Right lobe of liver (tissue), 6 donors: ENCODE measurements at regions not wholly inside any gene's neighbourhood (a gene's known extent, or its start where the extent isn't known, plus 50 kb on each side); places are given as distances from the start of the nearest gene placed in this dataset.

Source experiments
- ATAC-seq, 4 donors: fragments of 200-7000 bp; cut with Tn5 transposase; one replicate each; pipeline ENCODE4 v1.9.1; 2020; ENCODE audit warnings: mild to moderate bottlenecking in 4 of 4, moderate library complexity in 4 of 4
- DNase-seq, 3 donors: peaks; one replicate each; pipeline ENCODE4 v3.0.0-alpha.2; 2020
- H3K27ac ChIP-seq, 3 donors: fragments of 200-600 bp; one replicate each; pipeline ENCODE4 v1.8.0; 2022
- H3K27me3 ChIP-seq, 2 donors: fragments of 200-600 bp; one replicate each; pipeline ENCODE4 v1.8.0; 2022
- H3K36me3 ChIP-seq, 4 donors: fragments of 200-600 bp; sonication (generic) in 1 of 4; one replicate each; pipeline versions ENCODE4 v1.5.1 to v1.8.0; 2017 to 2022; ENCODE audit warnings: control low read depth in 1 of 4
- H3K4me1 ChIP-seq, 4 donors: fragments of 200-600 bp; sonication (generic) in 1 of 4; one replicate each; pipeline versions ENCODE4 v1.5.1 to v1.8.0; 2017 to 2022; ENCODE audit warnings: control low read depth in 1 of 4
- H3K4me3 ChIP-seq, 3 donors: fragments of 200-600 bp; one replicate each; pipeline ENCODE4 v1.8.0; 2022
- H3K9me3 ChIP-seq, 4 donors: fragments of 200-600 bp; sonication (generic) in 1 of 4; one replicate each; pipeline versions ENCODE4 v1.5.1 to v1.8.0; 2017 to 2022; ENCODE audit warnings: control low read depth in 1 of 4
- POLR2A ChIP-seq: fragments of 450-650 bp; IDR thresholded peaks from one replicate; pipeline ENCODE4 v1.6.1; 2017; ENCODE audit warnings: antibody characterized with exemption, mild to moderate bottlenecking
- WGBS: methylation state at CpG from one replicate; pipeline ENCODE4 v1.1.6; 2018; ENCODE audit warnings: low coverage, low lambda C conversion rate; ENCODE audit not compliant: insufficient coverage; ENCODE audit errors: missing lambda C conversion rate; 5-methylcytosine and 5-hydroxymethylcytosine counted together
- intact Hi-C, 2 donors: fragments of 100-400 bp; cut with DNase I; formaldehyde crosslinking; loops; one replicate each; pipeline versions ENCODE4 v1.11.2 to v1.14.1; 2022
- TF ChIP-seq, protein P1 (sequence below), 4 donors: fragments of 200-600 bp in 3 of 4; fragments of 450-650 bp in 1 of 4; IDR thresholded peaks; one replicate each; pipeline versions ENCODE4 v1.5.1 to v1.8.0; 2016 to 2022; ENCODE audit warnings: antibody characterized with exemption in 4 of 4, mild to moderate bottlenecking in 2 of 4
- donor health status: DM: no; HTN: yes; CAD: no.
- donor health status: DM: no; HTN: no; CAD: no.
- donor health status: DM: no; HTN: no; CAD: no.
- donor health status: DM: no; HTN: yes; CAD: no.
- donor health status: DM: no; HTN: yes; CAD: no.

- Histone ChIP-seq H3K4me1 (no peaks in the 10 kb centered on the region), H3K27ac (no peak overlapping the region), H3K27me3 (no peaks in the 10 kb centered on the region), H3K9me3 (no peaks in the 10 kb centered on the region), H3K36me3 (no peaks in the 10 kb centered on the region), H3K4me3 (no peak overlapping the region)
- no peak for TF ChIP-seq POLR2A
- TF ChIP-seq, protein P1, sequence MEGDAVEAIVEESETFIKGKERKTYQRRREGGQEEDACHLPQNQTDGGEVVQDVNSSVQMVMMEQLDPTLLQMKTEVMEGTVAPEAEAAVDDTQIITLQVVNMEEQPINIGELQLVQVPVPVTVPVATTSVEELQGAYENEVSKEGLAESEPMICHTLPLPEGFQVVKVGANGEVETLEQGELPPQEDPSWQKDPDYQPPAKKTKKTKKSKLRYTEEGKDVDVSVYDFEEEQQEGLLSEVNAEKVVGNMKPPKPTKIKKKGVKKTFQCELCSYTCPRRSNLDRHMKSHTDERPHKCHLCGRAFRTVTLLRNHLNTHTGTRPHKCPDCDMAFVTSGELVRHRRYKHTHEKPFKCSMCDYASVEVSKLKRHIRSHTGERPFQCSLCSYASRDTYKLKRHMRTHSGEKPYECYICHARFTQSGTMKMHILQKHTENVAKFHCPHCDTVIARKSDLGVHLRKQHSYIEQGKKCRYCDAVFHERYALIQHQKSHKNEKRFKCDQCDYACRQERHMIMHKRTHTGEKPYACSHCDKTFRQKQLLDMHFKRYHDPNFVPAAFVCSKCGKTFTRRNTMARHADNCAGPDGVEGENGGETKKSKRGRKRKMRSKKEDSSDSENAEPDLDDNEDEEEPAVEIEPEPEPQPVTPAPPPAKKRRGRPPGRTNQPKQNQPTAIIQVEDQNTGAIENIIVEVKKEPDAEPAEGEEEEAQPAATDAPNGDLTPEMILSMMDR (IDR thresholded peaks at IDR 0.05) = no peak
- WGBS = 37% methylated on average over 2 of the region's 2 CpGs
- intact Hi-C loops = no loop called here
- ATAC-seq (peak in 2 of 4 donors; percentile 45 to 67), DNase-seq (no peak)
Observed at GRCh38 chr12:74945771-74946198, 263.9 kb downstream of the KCNC2 start.

DNA sequence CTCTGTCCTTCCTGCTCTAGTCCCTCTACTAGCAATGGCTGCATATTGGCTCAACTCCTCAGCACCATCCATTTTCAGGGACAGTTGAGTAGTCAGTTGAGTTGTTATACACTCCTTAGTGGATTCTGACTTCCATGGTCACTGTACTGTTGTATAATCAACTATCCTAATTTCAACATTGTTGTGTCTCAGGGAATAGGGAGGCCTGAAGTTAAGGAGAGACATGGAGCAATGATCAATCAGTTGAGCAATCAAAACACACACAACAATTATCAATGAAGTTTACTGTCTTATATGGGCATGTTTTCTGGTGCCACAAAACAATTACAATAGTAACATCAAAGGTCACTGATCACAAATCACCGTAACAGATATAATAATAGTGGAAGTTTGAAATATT, 255.9 kb downstream of the KCNC2 start:
- WGBS = 42% methylated on average over 1 of the region's 1 CpG
- Histone ChIP-seq H3K4me1 (peaks cover 0 to 9% (median 0%) of the 10 kb centered on the region in 4 donors), H3K4me3 (no peak overlapping the region), H3K27ac (peak overlapping the region in 1 of 3 donors; percentile 2), H3K36me3 (no peaks in the 10 kb centered on the region), H3K9me3 (no peaks in the 10 kb centered on the region), H3K27me3 (no peaks in the 10 kb centered on the region)
- intact Hi-C loops = no loop called here
- peak; percentile 63 to 90 (median 84) for ATAC-seq
- no peak for TF ChIP-seq POLR2A
- TF ChIP-seq, protein P1 (IDR thresholded peaks at IDR 0.05) = no peak
- DNase-seq = no peak

DNA sequence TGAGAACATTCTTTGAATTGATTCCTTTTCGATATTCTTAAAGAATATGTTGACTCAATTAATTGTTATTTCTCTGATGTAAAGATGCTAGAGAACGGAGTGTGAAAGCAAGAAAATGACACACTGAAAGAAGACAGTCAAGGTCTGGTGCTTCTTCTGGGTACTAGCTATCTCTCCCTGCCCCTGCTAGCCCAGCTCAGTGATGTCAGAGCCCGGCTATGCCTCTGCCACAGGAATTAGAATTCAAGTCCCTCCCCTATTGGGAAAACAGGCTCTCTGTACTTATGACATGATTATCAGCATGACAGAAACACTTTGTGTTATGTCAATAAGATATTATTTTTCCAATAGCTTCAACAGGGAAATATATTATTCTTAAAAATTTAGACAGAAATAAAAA, 252.4 kb downstream of the KCNC2 start:
- H3K9me3 ChIP-seq = no peaks in the 10 kb centered on the region
- H3K27me3 ChIP-seq = no peaks in the 10 kb centered on the region
- intact Hi-C loops = no loop called here
- DNase-seq (no peak), ATAC-seq (no peak)
- H3K4me3 ChIP-seq = no peak overlapping the region
- H3K4me1 ChIP-seq = peaks cover 0 to 12% (median 0%) of the 10 kb centered on the region in 4 donors
- WGBS = 90% methylated on average over 3 of the region's 3 CpGs
- no peak overlapping the region for H3K27ac ChIP-seq
- no peak for TF ChIP-seq POLR2A
- TF ChIP-seq, protein P1 (IDR thresholded peaks at IDR 0.05) = no peak
- H3K36me3 ChIP-seq = no peaks in the 10 kb centered on the region

DNA sequence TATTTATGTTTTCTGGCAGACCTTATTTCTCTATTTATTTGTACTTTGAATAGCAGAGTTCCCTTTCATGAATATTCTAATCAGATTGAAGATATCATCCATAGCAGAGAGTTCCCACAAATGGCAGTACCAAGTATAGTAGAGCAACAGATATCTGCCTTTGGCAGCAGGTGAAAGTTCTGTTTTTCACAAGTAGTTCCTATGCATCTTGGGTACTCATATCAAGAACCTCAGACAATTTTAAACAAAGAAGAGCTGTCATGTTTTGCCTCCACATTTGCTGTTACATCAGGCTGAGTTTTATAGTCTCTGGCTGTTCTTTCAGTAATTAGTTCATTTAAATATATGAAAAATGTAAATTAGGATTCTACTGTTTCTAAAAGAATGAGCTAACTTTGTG, 252.0 kb downstream of the KCNC2 start:
- Histone ChIP-seq H3K36me3 (no peaks in the 10 kb centered on the region), H3K27me3 (no peaks in the 10 kb centered on the region), H3K27ac (no peak overlapping the region), H3K4me1 (peaks cover 0 to 16% (median 0%) of the 10 kb centered on the region in 4 donors), H3K9me3 (no peaks in the 10 kb centered on the region), H3K4me3 (no peak overlapping the region)
- TF ChIP-seq POLR2A = no peak
- TF ChIP-seq, protein P1 (IDR thresholded peaks at IDR 0.05) = no peak
- intact Hi-C loops = no loop called here
- DNase-seq (no peak), ATAC-seq (no peak)

GRCh38 chr12:74959657-74960056, 250.0 kb downstream of the KCNC2 start:
- no peak overlapping the region for H3K27ac ChIP-seq
- ATAC-seq = no peak

More at GRCh38 chr12:74959657-74960056, 250.0 kb downstream of the KCNC2 start:
- 100% methylated on average over 2 of the region's 2 CpGs for WGBS
- H3K27me3 ChIP-seq = no peaks in the 10 kb centered on the region
- H3K4me3 ChIP-seq = no peak overlapping the region
- H3K4me1 ChIP-seq = peaks cover 0 to 14% (median 0%) of the 10 kb centered on the region in 4 donors
- no peaks in the 10 kb centered on the region for H3K9me3 ChIP-seq
- DNase-seq = no peak
- no peaks in the 10 kb centered on the region for H3K36me3 ChIP-seq
- TF ChIP-seq, protein P1 (IDR thresholded peaks at IDR 0.05) = no peak
- TF ChIP-seq POLR2A = no peak
- intact Hi-C loops = no loop called here
